ENCODE measurements at regions not wholly inside any gene's neighbourhood (a gene's known extent, or its start where the extent isn't known, plus 50 kb on each side); places are given as distances from the start of the nearest gene placed in this dataset.

GRCh38 chr2:37550190-37550589, 121.3 kb downstream of the CDC42EP3 start:
- Histone ChIP-seq H3K23me2 (ENCODE audit: low read depth, low read length) (no peaks in the 10 kb centered on the region), H3K4ac (replicated peaks; ENCODE audit: insufficient read length, low read depth, low read length) (no peak overlapping the region), H4K8ac (ENCODE audit: extremely low read depth, insufficient read depth, low read length) (no peak overlapping the region), H3K27ac (ENCODE audit: low read depth, low read length) (no peak overlapping the region), H2BK12ac (ENCODE audit: low read depth, low read length) (no peak overlapping the region), H2AK5ac (ENCODE audit: low read depth, low read length) (no peak overlapping the region), H3K18ac (ENCODE audit: extremely low read depth, low read length) (no peak overlapping the region), H2BK15ac (ENCODE audit: low read length) (no peak overlapping the region), H3K4me2 (ENCODE audit: insufficient read depth in 1 of 2, low read depth in 2 of 2, low read length in 2 of 2) (no peak overlapping the region), H2AFZ (ENCODE audit: low read length) (no peak overlapping the region), H3K79me2 (ENCODE audit: control insufficient read depth in 1 of 2, insufficient read depth in 2 of 2, low read length in 2 of 2) (no peaks in the 10 kb centered on the region), H4K5ac (ENCODE audit: insufficient read length, low read depth, low read length) (no peak overlapping the region), H3K9ac (replicated peaks in 1 of 4; ENCODE audit: extremely low read depth in 1 of 4, low read depth in 3 of 4, low read length in 3 of 4) (no peak overlapping the region), H4K91ac (replicated peaks; ENCODE audit: insufficient read length, low read length) (no peak overlapping the region), H3K4me1 (replicated peaks in 1 of 4; ENCODE audit: control insufficient read depth in 3 of 4, insufficient read depth in 4 of 4, low read length in 3 of 4) (no peaks in the 10 kb centered on the region), H3K9me3 (ENCODE audit: insufficient read depth in 2 of 2, low read depth in 1 of 2, low read length in 1 of 2) (no peaks in the 10 kb centered on the region), H3K27me3 (replicated peaks in 1 of 4; ENCODE audit: control insufficient read depth in 3 of 4, extremely low read depth in 1 of 4, insufficient read depth in 3 of 4, low read length in 3 of 4) (no peaks in the 10 kb centered on the region), H3K23ac (ENCODE audit: insufficient read length) (no peak overlapping the region), H2BK120ac (replicated peaks; ENCODE audit: low read depth, low read length) (no peak overlapping the region), H2BK20ac (ENCODE audit: low read length) (no peak overlapping the region), H3K56ac (replicated peaks; ENCODE audit: insufficient read length, low read depth, low read length) (no peak overlapping the region), H3K79me1 (ENCODE audit: low read depth, low read length) (no peaks in the 10 kb centered on the region), H3K36me3 (ENCODE audit: control insufficient read depth in 2 of 4, insufficient read depth in 4 of 4, low read length in 3 of 4) (no peaks in the 10 kb centered on the region), H2BK5ac (ENCODE audit: low read depth, low read length) (no peak overlapping the region), H3K4me3 (ENCODE audit: extremely low read depth in 1 of 4, insufficient read depth in 2 of 4, low read depth in 3 of 4, low read length in 4 of 4) (no peak overlapping the region), H4K20me1 (replicated peaks in 1 of 2; ENCODE audit: control insufficient read depth in 1 of 2, insufficient read depth in 2 of 2, low read length in 2 of 2) (no peaks in the 10 kb centered on the region), H3K14ac (ENCODE audit: insufficient read length) (no peak overlapping the region)
- no peak for DNase-seq (ENCODE audit: low read depth in 1 of 2, low spot score in 2 of 2)
- ChIA-PET POLR2A (ENCODE audit: partially characterized antibody) (no interaction called here), CTCF (ENCODE audit: partially characterized antibody) (interaction anchor here (0.7 to 2.3 kb wide), 4 partner anchors 11 to 327 kb away, joined by 3 to 6 read pairs (median 5); no protein-coding TSS in a partner anchor)
- TF ChIP-seq NANOG (IDR thresholded peaks at IDR 0.05; ENCODE audit: insufficient read depth, low read depth, low read length, poor library complexity, severe bottlenecking): no peak
- TF ChIP-seq ATF2 (IDR thresholded peaks at IDR 0.05; ENCODE audit: low read length): no peak
- no peak for TF ChIP-seq SRF (IDR thresholded peaks at IDR 0.05; ENCODE audit: low read depth, low read length)
- TF ChIP-seq SAP30 (IDR thresholded peaks at IDR 0.05; ENCODE audit: insufficient read depth, insufficient replicate concordance, low read length): no peak
- TF ChIP-seq RFX5 (IDR thresholded peaks at IDR 0.05; ENCODE audit: borderline replicate concordance, low read depth, low read length): no peak
- TF ChIP-seq MAFK (IDR thresholded peaks at IDR 0.05; ENCODE audit: low read depth, low read length): no peak
- FAIRE-seq: no peak

Data from H1 (cell line).